H1 (cell line): ENCODE measurements at regions not wholly inside any gene's neighbourhood (a gene's known extent, or its start where the extent isn't known, plus 50 kb on each side); places are given as distances from the start of the nearest gene placed in this dataset.

Experiments
- HDAC6 ChIP-seq: IDR thresholded peaks from one replicate; pipeline ENCODE4 v1.7.1; 2012; ENCODE audit warnings: low read depth, mild to moderate bottlenecking, inconsistent platforms, low read length, moderate library complexity
- ZNF274 ChIP-seq: IDR thresholded peaks from 2 replicates; pipeline ENCODE4 v1.7.0; 2012; ENCODE audit warnings: low read length, borderline replicate concordance; ENCODE audit errors: extremely low read depth

- no peak for TF ChIP-seq HDAC6
- no peak for TF ChIP-seq ZNF274
These were observed 296.9 kb upstream of the AGTR1 start (continued) for GRCh38 chr3:148400754-148401153.
